ENCODE measurements at regions not wholly inside any gene's neighbourhood (a gene's known extent, or its start where the extent isn't known, plus 50 kb on each side); places are given as distances from the start of the nearest gene placed in this dataset.

GRCh38 chr1:239893127-239893731 lies 198.5 kb upstream of the FMN2 start:
- Mint-ChIP-seq H3K27ac (no peak overlapping the region), H3K27me3 (peaks cover 13% of the 10 kb centered on the region), H3K36me3 (no peaks in the 10 kb centered on the region), H3K9me3 (ENCODE audit: low read depth) (no peaks in the 10 kb centered on the region), H3K4me3 (no peak overlapping the region), H3K4me1 (peaks cover 14% of the 10 kb centered on the region)
- ATAC-seq: no peak
- DNase-seq: no peak
- CTCF ChIA-PET: interaction anchor here (1.5 kb wide), 1 partner anchor 306 kb away, joined by 4 read pairs; no protein-coding TSS in a partner anchor

GRCh38 chr1:239896569-239896968 lies 195.1 kb upstream of the FMN2 start:
- DNase-seq: no peak
- no peak overlapping the region for H3K27ac Mint-ChIP-seq
- CTCF ChIA-PET: interaction anchor here (1.7 to 3.0 kb wide), 2 partner anchors 309 to 312 kb away, joined by 7 to 27 read pairs; no protein-coding TSS in a partner anchor
- H3K36me3 Mint-ChIP-seq: no peaks in the 10 kb centered on the region
- peaks cover 15% of the 10 kb centered on the region for H3K4me1 Mint-ChIP-seq
- peaks cover 19% of the 10 kb centered on the region for H3K27me3 Mint-ChIP-seq
- no peak overlapping the region for H3K4me3 Mint-ChIP-seq
- no peak for ATAC-seq
- H3K9me3 Mint-ChIP-seq (ENCODE audit: low read depth): no peaks in the 10 kb centered on the region

GRCh38 chr1:239896980-239897379 lies 194.7 kb upstream of the FMN2 start:
- ATAC-seq: no peak
- CTCF ChIA-PET: interaction anchor here (1.1 to 3.0 kb wide), 3 partner anchors 114 to 312 kb away, joined by 4 to 27 read pairs (median 7); no protein-coding TSS in a partner anchor
- Mint-ChIP-seq H3K9me3 (ENCODE audit: low read depth) (no peaks in the 10 kb centered on the region), H3K27me3 (peaks cover 16% of the 10 kb centered on the region), H3K4me1 (peaks cover 15% of the 10 kb centered on the region), H3K27ac (no peak overlapping the region), H3K4me3 (no peak overlapping the region), H3K36me3 (no peaks in the 10 kb centered on the region)
- DNase-seq: no peak

- CTCF ChIA-PET: interaction anchor here (0.7 to 3.0 kb wide), 18 partner anchors 10 to 518 kb away, joined by 3 to 27 read pairs (median 4); no protein-coding TSS in a partner anchor
- no peak overlapping the region for H3K27ac Mint-ChIP-seq
- no peak for ATAC-seq
- peaks cover 20% of the 10 kb centered on the region for H3K27me3 Mint-ChIP-seq
- H3K4me3 Mint-ChIP-seq: no peak overlapping the region
- peaks cover 15% of the 10 kb centered on the region for H3K4me1 Mint-ChIP-seq
- DNase-seq: no peak
- no peaks in the 10 kb centered on the region for H3K36me3 Mint-ChIP-seq
- H3K9me3 Mint-ChIP-seq (ENCODE audit: low read depth): no peaks in the 10 kb centered on the region
Measured at GRCh38 chr1:239897458-239897857, 194.2 kb upstream of the FMN2 start.

GRCh38 chr1:239898062-239898730 lies 193.5 kb upstream of the FMN2 start:
- ATAC-seq (peak; percentile 90), DNase-seq (peak; percentile 83)
- Mint-ChIP-seq H3K36me3 (no peaks in the 10 kb centered on the region), H3K4me1 (peaks cover 13% of the 10 kb centered on the region), H3K4me3 (no peak overlapping the region), H3K27me3 (peaks cover 25% of the 10 kb centered on the region), H3K27ac (no peak overlapping the region), H3K9me3 (ENCODE audit: low read depth) (no peaks in the 10 kb centered on the region)
- CTCF ChIA-PET: interaction anchor here (0.7 to 3.0 kb wide), 18 partner anchors 10 to 519 kb away, joined by 3 to 27 read pairs (median 4); no protein-coding TSS in a partner anchor

- ATAC-seq (no peak), DNase-seq (no peak)
- H3K36me3 Mint-ChIP-seq: no peaks in the 10 kb centered on the region
- peaks cover 6% of the 10 kb centered on the region for H3K4me1 Mint-ChIP-seq
- H3K27me3 Mint-ChIP-seq: peaks cover 27% of the 10 kb centered on the region
- CTCF ChIA-PET: interaction anchor here (1.3 kb wide), 1 partner anchor 312 kb away, joined by 3 read pairs; no protein-coding TSS in a partner anchor
- H3K9me3 Mint-ChIP-seq (ENCODE audit: low read depth): no peaks in the 10 kb centered on the region
- H3K4me3 Mint-ChIP-seq: no peak overlapping the region
- no peak overlapping the region for H3K27ac Mint-ChIP-seq
Measured at GRCh38 chr1:239899747-239900146, 191.9 kb upstream of the FMN2 start.

- CTCF ChIA-PET: no interaction called here
Measured at GRCh38 chr1:239906394-239906793, 185.3 kb upstream of the FMN2 start.

GRCh38 chr1:239909898-239910297 lies 181.8 kb upstream of the FMN2 start:
- Mint-ChIP-seq H3K36me3 (no peaks in the 10 kb centered on the region), H3K4me1 (peaks cover 5% of the 10 kb centered on the region), H3K9me3 (ENCODE audit: low read depth) (no peaks in the 10 kb centered on the region), H3K27me3 (peaks cover 26% of the 10 kb centered on the region), H3K27ac (no peak overlapping the region), H3K4me3 (no peak overlapping the region)
- DNase-seq (no peak), ATAC-seq (no peak)
- CTCF ChIA-PET: no interaction called here

More at GRCh38 chr1:239906394-239906793, 185.3 kb upstream of the FMN2 start:
- Mint-ChIP-seq H3K9me3 (ENCODE audit: low read depth) (no peaks in the 10 kb centered on the region), H3K27ac (no peak overlapping the region), H3K4me1 (no peaks in the 10 kb centered on the region), H3K27me3 (peaks cover 17% of the 10 kb centered on the region), H3K36me3 (no peaks in the 10 kb centered on the region), H3K4me3 (no peak overlapping the region)
- no peak for ATAC-seq
- no peak for DNase-seq

GRCh38 chr1:239912471-239912870 lies 179.2 kb upstream of the FMN2 start:
- peaks cover 5% of the 10 kb centered on the region for H3K4me1 Mint-ChIP-seq
- no peak for DNase-seq
- no peak overlapping the region for H3K4me3 Mint-ChIP-seq
- peaks cover 40% of the 10 kb centered on the region for H3K27me3 Mint-ChIP-seq
- ATAC-seq: no peak
- H3K27ac Mint-ChIP-seq: no peak overlapping the region
- no peaks in the 10 kb centered on the region for H3K36me3 Mint-ChIP-seq
- CTCF ChIA-PET: no interaction called here
- H3K9me3 Mint-ChIP-seq (ENCODE audit: low read depth): no peaks in the 10 kb centered on the region

- peaks cover 5% of the 10 kb centered on the region for H3K4me1 Mint-ChIP-seq
- no peaks in the 10 kb centered on the region for H3K9me3 Mint-ChIP-seq (ENCODE audit: low read depth)
- ATAC-seq (no peak), DNase-seq (no peak)
- H3K27me3 Mint-ChIP-seq: peaks cover 40% of the 10 kb centered on the region
- H3K4me3 Mint-ChIP-seq: no peak overlapping the region
- CTCF ChIA-PET: no interaction called here
- H3K36me3 Mint-ChIP-seq: no peaks in the 10 kb centered on the region
- no peak overlapping the region for H3K27ac Mint-ChIP-seq
Measured at GRCh38 chr1:239913141-239913585, 178.5 kb upstream of the FMN2 start.

- CTCF ChIA-PET: no interaction called here
- H3K27me3 Mint-ChIP-seq: peaks cover 48% of the 10 kb centered on the region
Measured at GRCh38 chr1:239914751-239915231, 176.9 kb upstream of the FMN2 start.

GRCh38 chr1:239918634-239919033 lies 173.0 kb upstream of the FMN2 start:
- DNase-seq (no peak), ATAC-seq (no peak)
- CTCF ChIA-PET: no interaction called here
- no peak overlapping the region for H3K4me3 Mint-ChIP-seq
- no peaks in the 10 kb centered on the region for H3K36me3 Mint-ChIP-seq
- no peak overlapping the region for H3K27ac Mint-ChIP-seq
- peaks cover 3% of the 10 kb centered on the region for H3K9me3 Mint-ChIP-seq (ENCODE audit: low read depth)
- peaks cover 48% of the 10 kb centered on the region for H3K27me3 Mint-ChIP-seq
- H3K4me1 Mint-ChIP-seq: peaks cover 8% of the 10 kb centered on the region

More at GRCh38 chr1:239914751-239915231, 176.9 kb upstream of the FMN2 start:
- DNase-seq (no peak), ATAC-seq (no peak)
- peaks cover 5% of the 10 kb centered on the region for H3K4me1 Mint-ChIP-seq
- H3K36me3 Mint-ChIP-seq: no peaks in the 10 kb centered on the region
- H3K9me3 Mint-ChIP-seq (ENCODE audit: low read depth): no peaks in the 10 kb centered on the region
- no peak overlapping the region for H3K4me3 Mint-ChIP-seq
- H3K27ac Mint-ChIP-seq: no peak overlapping the region

- H3K4me1 Mint-ChIP-seq: peaks cover 7% of the 10 kb centered on the region
- DNase-seq: no peak
- CTCF ChIA-PET: no interaction called here
- H3K4me3 Mint-ChIP-seq: no peak overlapping the region
- no peaks in the 10 kb centered on the region for H3K36me3 Mint-ChIP-seq
- peaks cover 3% of the 10 kb centered on the region for H3K9me3 Mint-ChIP-seq (ENCODE audit: low read depth)
- no peak overlapping the region for H3K27ac Mint-ChIP-seq
- no peak for ATAC-seq
- peaks cover 40% of the 10 kb centered on the region for H3K27me3 Mint-ChIP-seq
Measured at GRCh38 chr1:239920214-239920613, 171.5 kb upstream of the FMN2 start.

Measured in activated CD8-positive, alpha-beta memory T cell treated with anti-CD3 and anti-CD28 coated beads, Interleukin-2, amount 10 ng/mL, durations not matched to agents 7 days and 5 days (primary cell).